Brain microvascular endothelial cell (primary cell): ENCODE measurements at regions not wholly inside any gene's neighbourhood (a gene's known extent, or its start where the extent isn't known, plus 50 kb on each side); places are given as distances from the start of the nearest gene placed in this dataset.

Experiments used
- DNase-seq: peaks from one replicate; pipeline ENCODE4 v3.0.0-alpha.2; 2020
- H3K27ac ChIP-seq: fragments of 250-450 bp; sonication (Bioruptor Pico); 2 replicates; pipeline ENCODE4 v1.5.1; 2020; ENCODE audit warnings: mild to moderate bottlenecking, moderate library complexity
- H3K27me3 ChIP-seq: fragments of 250-450 bp; sonication (Bioruptor Pico); replicated peaks from 2 replicates; pipeline ENCODE4 v1.5.1; 2020; ENCODE audit warnings: mild to moderate bottlenecking
- H3K36me3 ChIP-seq: fragments of 250-450 bp; sonication (Bioruptor Pico); replicated peaks from 2 replicates; pipeline ENCODE4 v1.5.1; 2020; ENCODE audit warnings: mild to moderate bottlenecking
- H3K4me3 ChIP-seq: 2 replicates; pipeline ENCODE4 v1.5.1; 2011; ENCODE audit warnings: low read depth, mild to moderate bottlenecking, control low read depth, low read length, moderate library complexity
- in situ Hi-C: cut with HindIII; loops from 2 replicates; pipeline ENCODE4 v1.10.0; 2017; ENCODE audit warnings: low sequenced_read_pairs, low pct_ligation_motif_present
- TF ChIP-seq, protein P1 (sequence below): IDR thresholded peaks from 2 replicates; pipeline ENCODE4 v1.5.1; 2011; ENCODE audit warnings: low read depth, mild to moderate bottlenecking, moderate library complexity, low read length, control low read depth, inconsistent platforms; ENCODE audit errors: missing control alignments

DNA sequence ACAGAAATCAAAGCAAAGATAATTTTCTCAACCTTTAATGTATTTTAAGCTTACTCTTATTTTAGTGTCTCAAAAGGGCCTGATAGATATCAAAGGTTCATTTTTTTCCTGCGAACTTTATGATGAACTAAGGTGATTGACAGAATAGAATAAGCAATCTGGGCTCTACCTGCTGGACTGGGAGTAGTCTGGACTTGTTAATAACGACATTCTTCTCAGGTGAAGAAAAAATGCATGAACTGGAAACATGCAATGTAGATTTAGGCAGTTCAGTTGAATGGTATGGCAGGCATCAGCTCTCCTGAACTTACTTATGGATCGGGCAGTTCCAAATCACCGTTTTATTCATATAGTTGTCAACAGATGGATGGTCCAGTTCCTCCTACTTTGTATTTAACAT, 189.7 kb upstream of the ZBTB20 start:
- H3K27ac ChIP-seq = no peak overlapping the region
- no peak for DNase-seq
- in situ Hi-C loops = no loop called here
- H3K36me3 ChIP-seq = no peaks in the 10 kb centered on the region
- no peaks in the 10 kb centered on the region for H3K27me3 ChIP-seq
- no peak overlapping the region for H3K4me3 ChIP-seq
- TF ChIP-seq, protein P1, sequence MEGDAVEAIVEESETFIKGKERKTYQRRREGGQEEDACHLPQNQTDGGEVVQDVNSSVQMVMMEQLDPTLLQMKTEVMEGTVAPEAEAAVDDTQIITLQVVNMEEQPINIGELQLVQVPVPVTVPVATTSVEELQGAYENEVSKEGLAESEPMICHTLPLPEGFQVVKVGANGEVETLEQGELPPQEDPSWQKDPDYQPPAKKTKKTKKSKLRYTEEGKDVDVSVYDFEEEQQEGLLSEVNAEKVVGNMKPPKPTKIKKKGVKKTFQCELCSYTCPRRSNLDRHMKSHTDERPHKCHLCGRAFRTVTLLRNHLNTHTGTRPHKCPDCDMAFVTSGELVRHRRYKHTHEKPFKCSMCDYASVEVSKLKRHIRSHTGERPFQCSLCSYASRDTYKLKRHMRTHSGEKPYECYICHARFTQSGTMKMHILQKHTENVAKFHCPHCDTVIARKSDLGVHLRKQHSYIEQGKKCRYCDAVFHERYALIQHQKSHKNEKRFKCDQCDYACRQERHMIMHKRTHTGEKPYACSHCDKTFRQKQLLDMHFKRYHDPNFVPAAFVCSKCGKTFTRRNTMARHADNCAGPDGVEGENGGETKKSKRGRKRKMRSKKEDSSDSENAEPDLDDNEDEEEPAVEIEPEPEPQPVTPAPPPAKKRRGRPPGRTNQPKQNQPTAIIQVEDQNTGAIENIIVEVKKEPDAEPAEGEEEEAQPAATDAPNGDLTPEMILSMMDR = no peak

DNA sequence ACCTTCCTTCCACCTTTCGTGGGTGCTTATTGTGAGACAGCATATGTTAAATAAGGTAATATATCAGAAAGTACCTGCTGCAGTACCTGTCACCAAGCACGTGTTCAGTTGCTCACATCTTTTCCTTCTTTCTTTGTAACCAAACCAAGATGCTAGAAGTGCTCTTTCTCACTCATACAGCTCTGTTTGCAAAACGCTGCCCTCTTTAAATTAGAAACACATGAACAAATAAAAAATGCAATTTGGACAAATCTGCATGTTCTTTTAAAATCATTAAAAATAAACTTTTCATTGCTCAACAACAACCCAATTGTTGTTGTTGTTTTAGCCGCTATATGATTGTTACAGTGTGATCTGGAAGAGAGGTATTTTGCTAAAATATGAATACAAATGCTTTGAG, 193.5 kb upstream of the ZBTB20 start:
- no peak for DNase-seq
- H3K4me3 ChIP-seq = no peak overlapping the region
- in situ Hi-C loops = no loop called here
- H3K36me3 ChIP-seq = no peaks in the 10 kb centered on the region
- no peaks in the 10 kb centered on the region for H3K27me3 ChIP-seq
- TF ChIP-seq, protein P1 = no peak
- no peak overlapping the region for H3K27ac ChIP-seq

- Histone ChIP-seq H3K36me3 (no peaks in the 10 kb centered on the region), H3K4me3 (no peak overlapping the region), H3K27ac (no peak overlapping the region), H3K27me3 (no peaks in the 10 kb centered on the region)
- in situ Hi-C loops = no loop called here
- TF ChIP-seq, protein P1 = no peak
- peak; percentile 36 for DNase-seq
These were observed 194.1 kb upstream of the ZBTB20 start for GRCh38 chr3:115341208-115341607.

- H3K4me3 ChIP-seq = no peak overlapping the region
- DNase-seq = no peak
- H3K27me3 ChIP-seq = no peaks in the 10 kb centered on the region
- TF ChIP-seq, protein P1 = no peak
- in situ Hi-C loops = no loop called here
- H3K36me3 ChIP-seq = no peaks in the 10 kb centered on the region
- H3K27ac ChIP-seq = no peak overlapping the region
These were observed 200.6 kb upstream of the ZBTB20 start for GRCh38 chr3:115347737-115348136.

GRCh38 chr3:115348412-115348811, 201.3 kb upstream of the ZBTB20 start:
- no peaks in the 10 kb centered on the region for H3K27me3 ChIP-seq
- TF ChIP-seq, protein P1 = no peak
- in situ Hi-C loops = no loop called here
- no peak for DNase-seq
- no peaks in the 10 kb centered on the region for H3K36me3 ChIP-seq
- no peak overlapping the region for H3K27ac ChIP-seq
- no peak overlapping the region for H3K4me3 ChIP-seq

- DNase-seq = no peak
- no peak overlapping the region for H3K4me3 ChIP-seq
- TF ChIP-seq, protein P1 = no peak
- no peaks in the 10 kb centered on the region for H3K36me3 ChIP-seq
- in situ Hi-C loops = no loop called here
- H3K27me3 ChIP-seq = no peaks in the 10 kb centered on the region
- no peak overlapping the region for H3K27ac ChIP-seq
These were observed 202.1 kb upstream of the ZBTB20 start for GRCh38 chr3:115348951-115349745.
